SK-N-DZ (cell line): ENCODE measurements at regions not wholly inside any gene's neighbourhood (a gene's known extent, or its start where the extent isn't known, plus 50 kb on each side); places are given as distances from the start of the nearest gene placed in this dataset.

Source experiments
- DNase-seq: peaks from one replicate; pipeline ENCODE4 v3.0.0-alpha.2; 2015; ENCODE audit warnings: low spot score

- no peak for DNase-seq
These were observed 246.5 kb upstream of the PEX5L start for GRCh38 chr3:180283251-180283650.

GRCh38 chr3:180284331-180285110, 247.8 kb upstream of the PEX5L start:
- no peak for DNase-seq

- no peak for DNase-seq
These were observed 251.0 kb upstream of the PEX5L start for GRCh38 chr3:180287703-180288102.

GRCh38 chr3:180288816-180289215, 252.1 kb upstream of the PEX5L start:
- no peak for DNase-seq

GRCh38 chr3:180290300-180290699, 253.6 kb upstream of the PEX5L start:
- no peak for DNase-seq

- no peak for DNase-seq
These were observed 257.7 kb upstream of the PEX5L start for GRCh38 chr3:180294282-180295027.

GRCh38 chr3:180295811-180296210, 259.1 kb upstream of the PEX5L start:
- DNase-seq, result no peak

GRCh38 chr3:180296971-180297370, 260.2 kb upstream of the PEX5L start:
- DNase-seq, result no peak

GRCh38 chr3:180306155-180306554, 269.4 kb upstream of the PEX5L start:
- no peak for DNase-seq

GRCh38 chr3:180306691-180307090, 270.0 kb upstream of the PEX5L start:
- no peak for DNase-seq

- no peak for DNase-seq
These were observed 274.5 kb upstream of the PEX5L start for GRCh38 chr3:180311242-180311641.

- no peak for DNase-seq
These were observed 279.6 kb upstream of the PEX5L start for GRCh38 chr3:180316321-180316720.

- no peak for DNase-seq
These were observed 282.5 kb upstream of the TTC14 start for GRCh38 chr3:180319461-180319860.

- no peak for DNase-seq
These were observed 281.3 kb upstream of the TTC14 start for GRCh38 chr3:180320631-180321030.

GRCh38 chr3:180321534-180321933, 280.4 kb upstream of the TTC14 start:
- no peak for DNase-seq

- no peak for DNase-seq
These were observed 279.1 kb upstream of the TTC14 start for GRCh38 chr3:180322829-180323228.

GRCh38 chr3:180324791-180325190, 277.2 kb upstream of the TTC14 start:
- no peak for DNase-seq

GRCh38 chr3:180325533-180325932, 276.4 kb upstream of the TTC14 start:
- no peak for DNase-seq

GRCh38 chr3:180325958-180326357, 276.0 kb upstream of the TTC14 start:
- DNase-seq, result no peak

GRCh38 chr3:180329187-180329586, 272.8 kb upstream of the TTC14 start:
- no peak for DNase-seq

GRCh38 chr3:180329847-180330246, 272.1 kb upstream of the TTC14 start:
- DNase-seq, result no peak

GRCh38 chr3:180330440-180330839, 271.5 kb upstream of the TTC14 start:
- no peak for DNase-seq

- no peak for DNase-seq
These were observed 269.4 kb upstream of the TTC14 start for GRCh38 chr3:180332608-180333007.
